ENCODE measurements at regions not wholly inside any gene's neighbourhood (a gene's known extent, or its start where the extent isn't known, plus 50 kb on each side); places are given as distances from the start of the nearest gene placed in this dataset.

GRCh38 chr19:31505596-31505910, 156.3 kb upstream of the TSHZ3 start:
- no peak for DNase-seq (ENCODE audit: low read depth)
- no peak for TF ChIP-seq CTCF (conservative IDR thresholded peaks at IDR 0.05; ENCODE audit: low read depth, low read length)
- no peak overlapping the region for H3K4me3 ChIP-seq (ENCODE audit: low read length)

- no peak overlapping the region for H3K4me3 ChIP-seq (ENCODE audit: low read length)
- no peak for DNase-seq (ENCODE audit: low read depth)
- TF ChIP-seq CTCF (conservative IDR thresholded peaks at IDR 0.05; ENCODE audit: low read depth, low read length), result no peak
Measured at GRCh38 chr19:31506102-31506501, 156.9 kb upstream of the TSHZ3 start.

- DNase-seq (ENCODE audit: low read depth), result no peak
- TF ChIP-seq CTCF (conservative IDR thresholded peaks at IDR 0.05; ENCODE audit: low read depth, low read length), result no peak
- H3K4me3 ChIP-seq (ENCODE audit: low read length), result no peak overlapping the region
Measured at GRCh38 chr19:31510635-31511034, 161.4 kb upstream of the TSHZ3 start.

DNA sequence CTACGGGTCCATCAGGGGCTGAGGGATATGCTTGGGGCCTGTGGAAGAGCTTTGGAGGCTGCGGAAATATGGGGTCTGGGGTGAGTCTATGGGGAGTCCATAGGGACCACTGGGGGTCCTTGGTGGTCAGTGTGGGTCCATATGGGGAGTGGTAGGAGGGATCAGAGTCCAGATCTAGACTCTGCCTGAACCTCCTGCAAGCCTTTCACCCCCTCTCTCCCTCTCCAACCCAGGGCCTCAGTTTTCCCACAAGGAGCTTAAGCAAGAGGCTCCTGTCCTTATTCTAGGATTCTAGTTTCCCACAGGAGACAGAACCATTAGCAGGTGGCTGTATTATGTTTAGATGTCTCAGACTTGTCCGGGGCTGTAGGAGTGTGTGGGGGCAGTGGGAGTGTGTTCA, 161.9 kb upstream of the TSHZ3 start:
- no peak overlapping the region for H3K4me3 ChIP-seq (ENCODE audit: low read length)
- no peak for DNase-seq (ENCODE audit: low read depth)
- no peak for TF ChIP-seq CTCF (conservative IDR thresholded peaks at IDR 0.05; ENCODE audit: low read depth, low read length)

DNA sequence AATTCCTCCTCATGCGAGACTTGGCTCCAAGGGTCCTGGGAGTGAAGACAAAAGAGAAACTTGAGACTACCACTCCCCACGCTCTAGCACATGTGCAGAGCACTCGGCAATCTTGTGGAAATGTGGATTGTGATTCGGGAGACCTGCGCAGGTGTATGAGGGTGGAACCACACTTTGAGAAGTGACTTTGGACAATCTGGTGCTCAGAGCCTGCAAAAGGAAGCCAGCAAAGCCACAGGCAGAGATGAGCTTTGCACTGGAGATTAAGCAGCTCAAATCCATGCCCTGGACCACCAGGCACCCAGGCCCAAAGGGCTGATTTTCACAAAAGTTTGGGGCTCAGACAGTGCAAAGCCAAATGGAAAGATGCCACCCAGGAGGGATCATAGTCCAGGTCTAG, 162.5 kb upstream of the TSHZ3 start:
- DNase-seq (ENCODE audit: low read depth), result no peak
- TF ChIP-seq CTCF (conservative IDR thresholded peaks at IDR 0.05; ENCODE audit: low read depth, low read length), result no peak

DNA sequence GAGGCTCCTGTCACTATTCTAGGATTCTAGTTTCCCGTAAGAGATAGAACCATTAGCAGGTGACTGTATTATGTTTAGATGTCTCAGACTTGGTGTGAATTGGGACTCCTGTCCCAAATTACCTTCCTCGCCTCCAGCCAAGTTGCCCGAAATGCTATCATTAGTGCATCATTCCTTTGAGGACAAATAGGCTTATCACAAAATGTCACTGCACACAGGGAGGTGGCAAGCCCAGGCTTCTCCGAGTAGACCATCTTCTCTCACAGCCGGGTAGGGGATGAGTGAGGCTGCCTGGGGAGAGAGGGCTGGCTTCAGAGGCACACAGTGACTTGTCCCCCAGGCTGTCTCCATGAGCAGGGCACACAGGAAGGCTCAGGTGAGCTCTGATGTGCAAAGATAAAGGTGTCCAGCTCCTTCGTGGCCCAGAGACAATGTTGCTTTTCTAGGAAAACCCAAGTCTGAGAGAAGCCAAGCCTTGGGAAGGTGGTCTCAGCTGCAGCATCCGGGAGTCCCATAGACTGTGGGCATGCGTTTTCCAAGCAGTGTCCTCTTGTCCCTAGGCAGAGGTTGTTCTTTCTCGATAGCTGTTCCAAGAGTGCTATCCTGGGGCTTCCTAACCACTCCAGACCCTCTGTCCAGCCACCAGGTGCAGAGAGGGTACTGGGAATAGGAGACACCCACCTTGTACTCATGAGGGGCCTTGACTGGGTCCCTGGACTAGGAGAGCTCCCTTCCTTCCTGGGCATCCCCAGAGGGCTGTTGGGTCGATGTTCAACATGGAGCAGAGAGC, 163.1 kb upstream of the TSHZ3 start:
- no peak overlapping the region for H3K4me3 ChIP-seq (ENCODE audit: low read length)
- no peak for DNase-seq (ENCODE audit: low read depth)
- TF ChIP-seq CTCF (conservative IDR thresholded peaks at IDR 0.05; ENCODE audit: low read depth, low read length), result no peak

More for the DNA sequence above, 162.5 kb upstream of the TSHZ3 start:
- no peak overlapping the region for H3K4me3 ChIP-seq (ENCODE audit: low read length)

GRCh38 chr19:31513841-31514240, 164.6 kb upstream of the TSHZ3 start:
- no peak for DNase-seq (ENCODE audit: low read depth)
- no peak overlapping the region for H3K4me3 ChIP-seq (ENCODE audit: low read length)
- no peak for TF ChIP-seq CTCF (conservative IDR thresholded peaks at IDR 0.05; ENCODE audit: low read depth, low read length)
